Skin of body (tissue), 1 donor: ENCODE measurements at regions not wholly inside any gene's neighbourhood (a gene's known extent, or its start where the extent isn't known, plus 50 kb on each side); places are given as distances from the start of the nearest gene placed in this dataset.
"Not testable (repeated sequence)": the region's sequence is repeated elsewhere in the genome, so short reads cannot be mapped to it uniquely, and the experiment has no call there.

Experiments
- DNase-seq: peaks from one replicate; lab custom pipeline; 2025; lab: John Stamatoyannopoulos, UW

GRCh38 chr18:59038295-59039039, 101.2 kb upstream of the SEC11C start:
- DNase-seq: no peak

- DNase-seq: not testable (repeated sequence)
Observed at GRCh38 chr18:59039040-59039320, 100.7 kb upstream of the SEC11C start.

GRCh38 chr18:59039449-59039848, 100.2 kb upstream of the SEC11C start:
- DNase-seq: no peak

- no peak for DNase-seq
Observed at GRCh38 chr18:59040770-59041148, 98.9 kb upstream of the SEC11C start.

- no peak for DNase-seq
Observed at GRCh38 chr18:59041296-59041695, 98.4 kb upstream of the SEC11C start.

GRCh38 chr18:59041819-59042815, 97.6 kb upstream of the SEC11C start:
- DNase-seq: peak; percentile 93

- DNase-seq: no peak
Observed at GRCh38 chr18:59044855-59045254, 94.8 kb upstream of the SEC11C start.

GRCh38 chr18:59047321-59048047, 92.2 kb upstream of the SEC11C start:
- DNase-seq: no peak

- no peak for DNase-seq
Observed at GRCh38 chr18:59048048-59048363, 91.7 kb upstream of the SEC11C start.

GRCh38 chr18:59048378-59048777, 91.3 kb upstream of the SEC11C start:
- DNase-seq: no peak

- DNase-seq: no peak
Observed at GRCh38 chr18:59049721-59050660, 89.7 kb upstream of the SEC11C start.

- DNase-seq: no peak
Observed at GRCh38 chr18:59050661-59051057, 89.0 kb upstream of the SEC11C start.

GRCh38 chr18:59051470-59052165, 88.1 kb upstream of the SEC11C start:
- no peak for DNase-seq

GRCh38 chr18:59052965-59053820, 86.5 kb upstream of the SEC11C start:
- DNase-seq: peak; percentile 81

- DNase-seq: peak; percentile 65
Observed at GRCh38 chr18:59054496-59055287, 85.0 kb upstream of the SEC11C start.

GRCh38 chr18:59055345-59056032, 84.2 kb upstream of the SEC11C start:
- no peak for DNase-seq

- DNase-seq: no peak
Observed at GRCh38 chr18:59056706-59057492, 82.8 kb upstream of the SEC11C start.
